K562 (cell line): ENCODE measurements at regions not wholly inside any gene's neighbourhood (a gene's known extent, or its start where the extent isn't known, plus 50 kb on each side); places are given as distances from the start of the nearest gene placed in this dataset.

ENCODE experiments used
- EZH2 ChIP-seq: IDR thresholded peaks from 2 replicates; pipeline ENCODE4 v1.6.1; 2012; ENCODE audit warnings: low read depth, mild to moderate bottlenecking, inconsistent platforms, low read length, borderline replicate concordance
- MEF2D ChIP-seq: conservative IDR thresholded peaks from 2 replicates; pipeline ENCODE4 v1.6.1; 2016; ENCODE audit warnings: low read depth, missing genetic modification characterization, missing compliant biosample characterization
- NBN ChIP-seq: fragments of 450-650 bp; IDR thresholded peaks from 2 replicates; pipeline ENCODE4 v1.6.1; 2016; ENCODE audit warnings: low read depth, mild to moderate bottlenecking
- POLR2AphosphoS5 ChIP-seq: IDR thresholded peaks from 2 replicates; pipeline ENCODE4 v1.6.1; 2011; ENCODE audit warnings: mild to moderate bottlenecking, low read depth, low read length, moderate library complexity; ENCODE audit not compliant: control insufficient read depth, insufficient read depth
- SIN3B ChIP-seq: fragments of 450-650 bp; IDR thresholded peaks from 2 replicates; pipeline ENCODE4 v1.6.1; 2017; ENCODE audit warnings: low read depth, mild to moderate bottlenecking, moderate library complexity

- TF ChIP-seq MEF2D (tag): no peak
- TF ChIP-seq EZH2: no peak
- TF ChIP-seq NBN: no peak
- TF ChIP-seq POLR2AphosphoS5: no peak
- TF ChIP-seq SIN3B: no peak
Observed at GRCh38 chr5:135688385-135688784, 109.6 kb upstream of the CXCL14 start.
